Activated T-cell treated with anti-CD3 and anti-CD28 coated beads, Interleukin-2, amount 50 U/mL, for 4 hours (primary cell): ENCODE measurements at regions not wholly inside any gene's neighbourhood (a gene's known extent, or its start where the extent isn't known, plus 50 kb on each side); places are given as distances from the start of the nearest gene placed in this dataset.

ENCODE experiments used
- ATAC-seq, 2 donors: fragments of 200-7000 bp; cut with Tn5 transposase; one replicate each; pipeline ENCODE4 v1.10.0; 2021
- DNase-seq: peaks from one replicate; pipeline ENCODE4 v3.0.0-alpha.2; 2020
- H3K27me3 Mint-ChIP-seq: one replicate; pipeline ENCODE4 v1.8.0; 2021; ENCODE audit warnings: low read depth, mixed read lengths
- H3K36me3 Mint-ChIP-seq: one replicate; pipeline ENCODE4 v1.8.0; 2022; ENCODE audit warnings: mixed read lengths; ENCODE audit not compliant: insufficient read depth
- H3K4me1 Mint-ChIP-seq: one replicate; pipeline ENCODE4 v1.8.0; 2021; ENCODE audit warnings: low read depth, mixed read lengths
- H3K4me3 Mint-ChIP-seq: one replicate; pipeline ENCODE4 v1.8.0; 2021; ENCODE audit warnings: mild to moderate bottlenecking, moderate library complexity, mixed read lengths
- H3K9me3 Mint-ChIP-seq: one replicate; pipeline ENCODE4 v1.8.0; 2021; ENCODE audit warnings: mixed read lengths

DNA sequence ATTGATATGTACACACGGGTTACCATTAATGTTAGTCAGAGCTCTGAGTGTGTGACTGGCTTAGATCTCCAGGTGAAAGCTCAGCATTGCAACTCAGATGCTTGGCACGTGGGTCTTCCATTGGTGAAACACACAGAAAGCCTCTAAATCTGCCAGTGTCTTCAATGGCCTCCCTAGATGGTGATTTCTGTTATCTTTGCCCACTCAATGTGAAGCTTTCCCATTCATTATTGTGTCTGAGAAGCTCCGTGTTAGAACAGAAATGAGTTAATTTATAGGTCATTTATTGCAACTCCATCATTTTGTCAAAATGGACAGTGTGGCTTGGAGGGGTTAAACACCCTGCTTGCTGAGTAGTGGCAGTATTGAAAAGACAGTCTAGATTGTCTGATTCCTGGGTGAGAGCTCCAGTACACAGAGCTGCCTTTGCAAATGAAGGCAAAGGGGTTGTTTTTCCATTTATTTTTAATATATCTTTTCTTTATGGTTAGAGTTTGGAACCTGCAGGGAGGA lies 64.7 kb upstream of the GCFC2 start:
- H3K36me3 Mint-ChIP-seq: no peaks in the 10 kb centered on the region
- DNase-seq: no peak
- no peaks in the 10 kb centered on the region for H3K9me3 Mint-ChIP-seq
- ATAC-seq: no peak
- H3K4me3 Mint-ChIP-seq: no peak overlapping the region
- no peaks in the 10 kb centered on the region for H3K4me1 Mint-ChIP-seq
- peaks cover 18% of the 10 kb centered on the region for H3K27me3 Mint-ChIP-seq

- H3K4me3 Mint-ChIP-seq: no peak overlapping the region
- no peaks in the 10 kb centered on the region for H3K4me1 Mint-ChIP-seq
- peaks cover 18% of the 10 kb centered on the region for H3K27me3 Mint-ChIP-seq
- H3K9me3 Mint-ChIP-seq: no peaks in the 10 kb centered on the region
- ATAC-seq (no peak), DNase-seq (no peak)
- H3K36me3 Mint-ChIP-seq: no peaks in the 10 kb centered on the region
These were observed 62.4 kb upstream of the GCFC2 start for GRCh38 chr2:75772908-75773630.

GRCh38 chr2:75765798-75766197 lies 55.1 kb upstream of the GCFC2 start:
- Mint-ChIP-seq H3K9me3 (no peaks in the 10 kb centered on the region), H3K27me3 (peaks cover 3% of the 10 kb centered on the region), H3K36me3 (no peaks in the 10 kb centered on the region), H3K4me3 (no peak overlapping the region), H3K4me1 (no peaks in the 10 kb centered on the region)
- DNase-seq: no peak
- ATAC-seq: no peak

GRCh38 chr2:75764611-75765010 lies 53.9 kb upstream of the GCFC2 start:
- H3K4me3 Mint-ChIP-seq: no peak overlapping the region
- no peaks in the 10 kb centered on the region for H3K9me3 Mint-ChIP-seq
- ATAC-seq (no peak), DNase-seq (no peak)
- no peaks in the 10 kb centered on the region for H3K36me3 Mint-ChIP-seq
- peaks cover 3% of the 10 kb centered on the region for H3K27me3 Mint-ChIP-seq
- no peaks in the 10 kb centered on the region for H3K4me1 Mint-ChIP-seq
